ENCODE measurements at regions not wholly inside any gene's neighbourhood (a gene's known extent, or its start where the extent isn't known, plus 50 kb on each side); places are given as distances from the start of the nearest gene placed in this dataset.

- no peak overlapping the region for H3K4me3 Mint-ChIP-seq
- TF ChIP-seq CTCF (conservative IDR thresholded peaks at IDR 0.05) = no peak
- DNase-seq (ENCODE audit: extremely low spot score, unreplicated experiment) = no peak
- H3K27me3 Mint-ChIP-seq = peaks cover 5% of the 10 kb centered on the region
- peaks cover 5% of the 10 kb centered on the region for H3K4me1 Mint-ChIP-seq (ENCODE audit: unreplicated experiment)
- no peaks in the 10 kb centered on the region for H3K9me3 Mint-ChIP-seq
- no peaks in the 10 kb centered on the region for H3K36me3 Mint-ChIP-seq
- no peak overlapping the region for H3K27ac Mint-ChIP-seq
Measured at GRCh38 chr15:38614621-38615020, 50.0 kb upstream of the RASGRP1 start.

- H3K4me3 Mint-ChIP-seq = no peak overlapping the region
- peaks cover 11% of the 10 kb centered on the region for H3K4me1 Mint-ChIP-seq (ENCODE audit: unreplicated experiment)
- no peak for TF ChIP-seq CTCF (conservative IDR thresholded peaks at IDR 0.05)
- no peak for DNase-seq (ENCODE audit: extremely low spot score, unreplicated experiment)
- no peak overlapping the region for H3K27ac Mint-ChIP-seq
- no peaks in the 10 kb centered on the region for H3K9me3 Mint-ChIP-seq
- no peaks in the 10 kb centered on the region for H3K36me3 Mint-ChIP-seq
- peaks cover 8% of the 10 kb centered on the region for H3K27me3 Mint-ChIP-seq
Measured at GRCh38 chr15:38617831-38618230, 53.2 kb upstream of the RASGRP1 start.

GRCh38 chr15:38618242-38618955 is 53.8 kb upstream of the RASGRP1 start:
- peaks cover 11% of the 10 kb centered on the region for H3K4me1 Mint-ChIP-seq (ENCODE audit: unreplicated experiment)
- no peak overlapping the region for H3K4me3 Mint-ChIP-seq
- peaks cover 8% of the 10 kb centered on the region for H3K27me3 Mint-ChIP-seq
- TF ChIP-seq CTCF (conservative IDR thresholded peaks at IDR 0.05) = no peak
- DNase-seq (ENCODE audit: extremely low spot score, unreplicated experiment) = no peak
- H3K9me3 Mint-ChIP-seq = no peaks in the 10 kb centered on the region
- H3K27ac Mint-ChIP-seq = no peak overlapping the region
- H3K36me3 Mint-ChIP-seq = no peaks in the 10 kb centered on the region

GRCh38 chr15:38620098-38620497 is 55.5 kb upstream of the RASGRP1 start:
- H3K9me3 Mint-ChIP-seq = no peaks in the 10 kb centered on the region
- no peak for TF ChIP-seq CTCF (conservative IDR thresholded peaks at IDR 0.05)
- H3K27ac Mint-ChIP-seq = no peak overlapping the region
- no peak overlapping the region for H3K4me3 Mint-ChIP-seq
- peaks cover 6% of the 10 kb centered on the region for H3K27me3 Mint-ChIP-seq
- DNase-seq (ENCODE audit: extremely low spot score, unreplicated experiment) = no peak
- H3K36me3 Mint-ChIP-seq = no peaks in the 10 kb centered on the region
- H3K4me1 Mint-ChIP-seq (ENCODE audit: unreplicated experiment) = peaks cover 11% of the 10 kb centered on the region

GRCh38 chr15:38620851-38621594 is 56.4 kb upstream of the RASGRP1 start:
- peaks cover 5% of the 10 kb centered on the region for H3K27me3 Mint-ChIP-seq
- TF ChIP-seq CTCF (conservative IDR thresholded peaks at IDR 0.05) = no peak
- no peaks in the 10 kb centered on the region for H3K9me3 Mint-ChIP-seq
- H3K36me3 Mint-ChIP-seq = no peaks in the 10 kb centered on the region
- H3K4me1 Mint-ChIP-seq (ENCODE audit: unreplicated experiment) = peaks cover 11% of the 10 kb centered on the region
- DNase-seq (ENCODE audit: extremely low spot score, unreplicated experiment) = no peak
- no peak overlapping the region for H3K4me3 Mint-ChIP-seq
- H3K27ac Mint-ChIP-seq = no peak overlapping the region
